Keratinocyte (primary cell): ENCODE measurements at regions not wholly inside any gene's neighbourhood (a gene's known extent, or its start where the extent isn't known, plus 50 kb on each side); places are given as distances from the start of the nearest gene placed in this dataset.

Experiments used
- DNase-seq: peaks from one replicate; pipeline ENCODE4 v3.0.0-alpha.2; 2011; ENCODE audit warnings: low read depth, missing footprints, low spot score
- FAIRE-seq: peaks from 2 replicates; lab custom pipeline; 2011; peaks lifted over from hg19 to GRCh38; lab: Jason Lieb, UNC
- H2AFZ ChIP-seq: 2 replicates; pipeline ENCODE4 v1.6.0; 2012; ENCODE audit warnings: low read length, control low read depth, inconsistent platforms; ENCODE audit not compliant: control insufficient read depth
- H3K27ac ChIP-seq: 2 replicates; pipeline ENCODE4 v1.5.1; 2011; ENCODE audit warnings: low read length; ENCODE audit not compliant: control insufficient read depth, insufficient read depth
- H3K27me3 ChIP-seq: 3 replicates; pipeline ENCODE4 v1.6.0; 2011; ENCODE audit warnings: low read length; ENCODE audit not compliant: control insufficient read depth, insufficient read depth; ENCODE audit errors: extremely low read depth
- H3K36me3 ChIP-seq, 2 experiments: 2 replicates in 1 of 2; 3 replicates in 1 of 2; pipeline ENCODE4 v1.5.1; 2011; ENCODE audit warnings: low read length in 2 of 2, mild to moderate bottlenecking in 1 of 2; ENCODE audit not compliant: control insufficient read depth in 2 of 2, insufficient read depth in 2 of 2; ENCODE audit errors: extremely low read depth in 1 of 2
- H3K4me1 ChIP-seq: 3 replicates; pipeline ENCODE4 v1.5.1; 2011; ENCODE audit warnings: low read length; ENCODE audit not compliant: control insufficient read depth, insufficient read depth; ENCODE audit errors: extremely low read depth
- H3K4me2 ChIP-seq: 3 replicates; pipeline ENCODE4 v1.6.0; 2011; ENCODE audit warnings: low read depth, low read length; ENCODE audit not compliant: control insufficient read depth, insufficient read depth; ENCODE audit errors: extremely low read depth
- H3K4me3 ChIP-seq, 3 experiments: fragments of 200-600 bp in 1 of 3; sonication (generic) in 1 of 3; 2 replicates in 2 of 3; 3 replicates in 1 of 3; pipeline ENCODE4 v1.5.1; 2011 to 2016; ENCODE audit warnings: low read length in 3 of 3, mild to moderate bottlenecking in 3 of 3, control low read depth in 2 of 3, inconsistent platforms in 1 of 3, low read depth in 1 of 3, mixed read lengths in 1 of 3, mixed run types in 1 of 3, moderate library complexity in 1 of 3; ENCODE audit not compliant: control insufficient read depth in 2 of 3, insufficient read depth in 2 of 3; ENCODE audit errors: extremely low read depth in 1 of 3
- H3K79me2 ChIP-seq: 2 replicates; pipeline ENCODE4 v1.6.0; 2012; ENCODE audit warnings: low read length; ENCODE audit not compliant: control insufficient read depth, insufficient read depth
- H3K9ac ChIP-seq: 3 replicates; pipeline ENCODE4 v1.6.0; 2011; ENCODE audit warnings: low read length; ENCODE audit not compliant: control insufficient read depth, insufficient read depth; ENCODE audit errors: extremely low read depth
- H3K9me1 ChIP-seq: 3 replicates; pipeline ENCODE4 v1.6.0; 2011; ENCODE audit warnings: low read length; ENCODE audit not compliant: control insufficient read depth, insufficient read depth; ENCODE audit errors: extremely low read depth
- H3K9me3 ChIP-seq: 2 replicates; pipeline ENCODE4 v1.5.1; 2012; ENCODE audit warnings: low read depth, low read length; ENCODE audit not compliant: control insufficient read depth
- H4K20me1 ChIP-seq: 3 replicates; pipeline ENCODE4 v1.6.0; 2011; ENCODE audit warnings: low read length; ENCODE audit not compliant: control insufficient read depth, insufficient read depth; ENCODE audit errors: extremely low read depth
- EZH2 ChIP-seq: IDR thresholded peaks from one replicate; pipeline ENCODE4 v1.6.1; 2012; ENCODE audit warnings: inconsistent platforms, mild to moderate bottlenecking, low read length, moderate library complexity
- dilution Hi-C: fragments of 300-500 bp; cut with MboI; formaldehyde crosslinking; loops from one replicate; pipeline ENCODE4 v1.7.0; 2020; ENCODE audit warnings: low sequenced_read_pairs; ENCODE audit not compliant: extremely low pct_ligation_motif_present
- TF ChIP-seq, protein P1 (sequence below), 3 experiments: IDR thresholded peaks in 1 of 3; conservative IDR thresholded peaks in 1 of 3; optimal IDR thresholded peaks in 1 of 3; 2 replicates in 2 of 3; 3 replicates in 1 of 3; pipeline versions ENCODE3 to v1.5.1; 2011; ENCODE audit warnings: low read length in 3 of 3, mild to moderate bottlenecking in 3 of 3, moderate library complexity in 2 of 3, control low read depth in 1 of 3, inconsistent platforms in 1 of 3; ENCODE audit not compliant: insufficient read depth in 2 of 3; ENCODE audit errors: extremely low read depth in 1 of 3

DNA sequence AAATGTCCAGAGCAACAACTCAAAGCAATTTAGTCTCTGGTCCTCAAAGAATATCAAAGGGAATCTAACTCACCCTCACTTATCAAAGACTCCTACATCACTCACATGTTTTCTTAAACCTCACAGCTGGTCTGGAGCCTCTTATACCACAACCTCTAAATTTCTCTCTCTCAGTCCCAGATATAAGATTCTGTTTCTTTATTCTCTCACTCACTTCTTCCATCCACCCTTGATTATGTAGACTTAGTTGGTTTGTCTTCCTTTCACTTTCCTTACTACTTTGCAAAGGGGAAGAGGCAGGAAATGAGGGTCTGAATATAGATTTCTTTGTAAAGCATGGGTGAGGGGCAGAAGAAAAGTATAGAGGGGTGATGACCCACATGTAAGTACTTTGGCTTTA is 75.4 kb upstream of the STARD4 start:
- TF ChIP-seq, protein P1, sequence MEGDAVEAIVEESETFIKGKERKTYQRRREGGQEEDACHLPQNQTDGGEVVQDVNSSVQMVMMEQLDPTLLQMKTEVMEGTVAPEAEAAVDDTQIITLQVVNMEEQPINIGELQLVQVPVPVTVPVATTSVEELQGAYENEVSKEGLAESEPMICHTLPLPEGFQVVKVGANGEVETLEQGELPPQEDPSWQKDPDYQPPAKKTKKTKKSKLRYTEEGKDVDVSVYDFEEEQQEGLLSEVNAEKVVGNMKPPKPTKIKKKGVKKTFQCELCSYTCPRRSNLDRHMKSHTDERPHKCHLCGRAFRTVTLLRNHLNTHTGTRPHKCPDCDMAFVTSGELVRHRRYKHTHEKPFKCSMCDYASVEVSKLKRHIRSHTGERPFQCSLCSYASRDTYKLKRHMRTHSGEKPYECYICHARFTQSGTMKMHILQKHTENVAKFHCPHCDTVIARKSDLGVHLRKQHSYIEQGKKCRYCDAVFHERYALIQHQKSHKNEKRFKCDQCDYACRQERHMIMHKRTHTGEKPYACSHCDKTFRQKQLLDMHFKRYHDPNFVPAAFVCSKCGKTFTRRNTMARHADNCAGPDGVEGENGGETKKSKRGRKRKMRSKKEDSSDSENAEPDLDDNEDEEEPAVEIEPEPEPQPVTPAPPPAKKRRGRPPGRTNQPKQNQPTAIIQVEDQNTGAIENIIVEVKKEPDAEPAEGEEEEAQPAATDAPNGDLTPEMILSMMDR (optimal IDR thresholded peaks at IDR 0.05 in 1 of 3, IDR thresholded peaks at IDR 0.05 in 1 of 3, conservative IDR thresholded peaks at IDR 0.05 in 1 of 3; ENCODE audit: extremely low read depth in 1 of 3, insufficient read depth in 2 of 3, low read length in 3 of 3) = no peak
- TF ChIP-seq EZH2 = no peak
- DNase-seq = no peak
- H3K27ac ChIP-seq = no peak overlapping the region
- H3K4me1 ChIP-seq = peaks cover 3% of the 10 kb centered on the region
- no peak overlapping the region for H2AFZ ChIP-seq
- H3K36me3 ChIP-seq = no peaks in the 10 kb centered on the region
- H4K20me1 ChIP-seq = no peaks in the 10 kb centered on the region
- no peaks in the 10 kb centered on the region for H3K9me1 ChIP-seq
- H3K27me3 ChIP-seq = no peaks in the 10 kb centered on the region
- no peak for FAIRE-seq
- no peak overlapping the region for H3K9ac ChIP-seq
- dilution Hi-C loops = no loop called here
- H3K4me3 ChIP-seq = no peak overlapping the region
- H3K4me2 ChIP-seq = no peak overlapping the region
- H3K9me3 ChIP-seq = no peaks in the 10 kb centered on the region
- H3K79me2 ChIP-seq = no peaks in the 10 kb centered on the region

DNA sequence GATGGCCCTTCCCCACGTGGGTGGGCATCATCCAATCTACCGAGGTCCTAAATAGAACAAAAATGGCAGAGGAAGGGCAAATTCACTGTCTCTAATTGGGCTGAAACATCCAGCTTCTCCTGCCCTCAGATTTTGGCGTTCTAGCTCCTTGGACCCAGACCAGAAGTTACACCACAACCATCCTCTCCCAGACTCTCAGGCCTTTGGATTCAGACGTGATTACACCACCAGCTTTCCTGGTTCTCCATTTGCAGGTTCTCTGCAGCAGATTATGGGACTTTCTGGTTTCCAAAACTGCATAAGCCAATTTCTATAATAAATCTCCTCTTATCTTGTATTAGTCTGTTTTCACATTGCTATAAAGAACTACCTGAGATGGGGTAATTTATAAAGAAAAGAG is 73.6 kb upstream of the STARD4 start:
- H3K36me3 ChIP-seq = no peaks in the 10 kb centered on the region
- TF ChIP-seq EZH2 = no peak
- TF ChIP-seq, protein P1 (optimal IDR thresholded peaks at IDR 0.05 in 1 of 3, IDR thresholded peaks at IDR 0.05 in 1 of 3, conservative IDR thresholded peaks at IDR 0.05 in 1 of 3; ENCODE audit: extremely low read depth in 1 of 3, insufficient read depth in 2 of 3, low read length in 3 of 3) = no peak
- DNase-seq (no peak), FAIRE-seq (no peak)
- no peaks in the 10 kb centered on the region for H4K20me1 ChIP-seq
- H3K4me3 ChIP-seq = no peak overlapping the region
- no peaks in the 10 kb centered on the region for H3K27me3 ChIP-seq
- peaks cover 3% of the 10 kb centered on the region for H3K4me1 ChIP-seq
- H3K4me2 ChIP-seq = no peak overlapping the region
- no peak overlapping the region for H3K9ac ChIP-seq
- H3K9me3 ChIP-seq = no peaks in the 10 kb centered on the region
- H3K9me1 ChIP-seq = no peaks in the 10 kb centered on the region
- H2AFZ ChIP-seq = no peak overlapping the region
- dilution Hi-C loops = no loop called here
- no peak overlapping the region for H3K27ac ChIP-seq
- H3K79me2 ChIP-seq = no peaks in the 10 kb centered on the region
